IPS DF 19.7 (cell line): ENCODE measurements at regions not wholly inside any gene's neighbourhood (a gene's known extent, or its start where the extent isn't known, plus 50 kb on each side); places are given as distances from the start of the nearest gene placed in this dataset.
"Not testable (repeated sequence)": the region's sequence is repeated elsewhere in the genome, so short reads cannot be mapped to it uniquely, and the experiment has no call there.

Experiments used
- DNase-seq: peaks from one replicate; pipeline ENCODE4 v3.0.0-alpha.2; 2013; ENCODE audit warnings: low read depth, low spot score

DNA sequence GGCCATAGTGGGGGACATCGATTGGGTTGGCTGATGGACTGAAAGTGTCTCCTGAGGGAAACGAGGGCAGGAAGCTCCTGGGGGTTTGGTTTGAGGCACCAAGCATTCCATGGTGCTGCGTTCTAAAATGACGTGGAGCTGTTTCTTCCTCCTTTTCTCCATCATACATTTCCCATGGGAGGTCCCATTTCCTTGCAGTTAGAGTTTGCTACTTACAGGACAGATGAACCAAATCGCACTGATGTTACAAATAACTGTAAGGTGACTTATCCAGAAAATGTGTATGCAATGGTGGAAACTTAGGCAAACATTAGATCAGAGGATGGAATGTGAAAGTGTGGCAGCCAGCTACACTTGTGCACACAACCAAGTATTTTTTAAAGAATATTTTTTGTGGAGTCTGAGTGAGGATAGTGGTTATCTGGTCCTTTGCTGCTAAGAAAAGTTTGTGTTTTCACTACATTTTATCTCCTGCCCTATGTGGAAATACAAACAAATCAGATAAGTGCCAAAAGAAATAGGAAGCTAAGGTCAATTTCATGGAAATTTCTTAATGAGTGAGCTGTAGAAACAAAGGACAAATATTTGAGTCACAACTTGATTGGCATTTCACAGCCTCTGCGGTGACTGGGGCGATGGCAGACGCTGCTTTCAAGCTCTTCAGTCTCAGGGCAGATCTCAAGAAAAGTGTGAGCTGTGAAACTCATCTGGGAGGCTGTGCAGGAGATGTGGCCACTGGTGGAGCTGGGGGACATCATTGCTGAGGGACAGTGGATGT is 256.2 kb downstream of the TSN start:
- DNase-seq = no peak

DNA sequence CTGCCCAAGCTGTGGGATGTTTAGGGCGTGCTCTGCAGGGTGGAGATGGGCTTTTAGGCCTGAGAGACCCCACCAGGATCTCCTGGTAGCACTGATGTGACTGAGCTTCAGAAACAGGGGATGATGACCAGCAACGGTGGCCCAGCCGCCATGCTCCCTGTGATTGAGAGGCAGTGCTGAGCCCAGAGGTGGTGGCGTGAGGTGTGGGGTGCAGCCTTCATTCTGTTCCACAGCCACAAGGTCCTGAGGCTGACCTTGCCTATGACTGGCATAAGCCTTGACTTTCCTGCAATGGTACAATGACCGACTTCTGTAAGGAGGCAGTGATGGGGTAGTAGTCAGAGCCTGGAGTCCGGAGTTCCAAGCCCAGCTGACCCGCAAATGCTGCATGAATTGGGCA is 263.3 kb downstream of the TSN start:
- no peak for DNase-seq

DNA sequence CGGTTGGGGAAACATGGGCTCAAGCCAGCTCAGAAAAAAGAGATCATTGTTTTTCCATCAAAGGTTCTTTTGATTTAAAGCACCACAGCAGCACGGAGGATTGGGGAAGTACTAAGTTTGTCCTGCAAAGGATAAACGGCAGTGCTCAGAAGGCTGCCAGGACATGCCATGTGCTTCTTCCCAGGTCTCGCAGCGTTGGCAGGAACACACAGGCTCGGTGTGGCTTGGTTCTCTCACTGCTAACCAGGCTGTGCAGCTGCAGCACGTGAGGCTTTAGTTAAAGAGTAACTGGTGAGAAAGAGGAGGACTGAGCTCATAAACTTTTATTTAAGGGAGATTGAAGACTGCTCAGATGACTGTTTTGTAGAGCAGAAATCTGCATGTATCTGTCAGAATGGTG is 264.3 kb downstream of the TSN start:
- no peak for DNase-seq

- DNase-seq = no peak
Observed at GRCh38 chr2:122020377-122020776, 264.9 kb downstream of the TSN start.

DNA sequence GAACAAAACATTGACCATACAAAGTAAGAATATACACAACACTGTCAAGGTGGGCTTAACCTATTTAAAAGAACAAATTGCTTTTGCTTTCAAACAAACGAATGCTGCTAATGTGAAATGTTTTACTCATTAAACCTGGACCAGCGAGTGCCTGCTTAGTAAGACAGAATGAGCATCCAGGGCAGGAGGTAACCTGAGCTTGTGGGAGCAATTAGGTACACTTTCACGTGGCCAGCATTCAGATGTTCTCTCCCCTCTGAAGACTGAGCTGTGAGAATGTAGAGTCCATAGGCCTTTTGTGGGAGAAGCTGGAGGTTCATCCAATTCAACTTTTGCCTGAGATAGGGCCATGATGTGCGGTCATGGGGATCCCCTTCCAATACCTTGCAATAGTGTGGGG is 266.5 kb downstream of the TSN start:
- no peak for DNase-seq

- no peak for DNase-seq
Observed at GRCh38 chr2:122022531-122022930, 267.1 kb downstream of the TSN start.

DNA sequence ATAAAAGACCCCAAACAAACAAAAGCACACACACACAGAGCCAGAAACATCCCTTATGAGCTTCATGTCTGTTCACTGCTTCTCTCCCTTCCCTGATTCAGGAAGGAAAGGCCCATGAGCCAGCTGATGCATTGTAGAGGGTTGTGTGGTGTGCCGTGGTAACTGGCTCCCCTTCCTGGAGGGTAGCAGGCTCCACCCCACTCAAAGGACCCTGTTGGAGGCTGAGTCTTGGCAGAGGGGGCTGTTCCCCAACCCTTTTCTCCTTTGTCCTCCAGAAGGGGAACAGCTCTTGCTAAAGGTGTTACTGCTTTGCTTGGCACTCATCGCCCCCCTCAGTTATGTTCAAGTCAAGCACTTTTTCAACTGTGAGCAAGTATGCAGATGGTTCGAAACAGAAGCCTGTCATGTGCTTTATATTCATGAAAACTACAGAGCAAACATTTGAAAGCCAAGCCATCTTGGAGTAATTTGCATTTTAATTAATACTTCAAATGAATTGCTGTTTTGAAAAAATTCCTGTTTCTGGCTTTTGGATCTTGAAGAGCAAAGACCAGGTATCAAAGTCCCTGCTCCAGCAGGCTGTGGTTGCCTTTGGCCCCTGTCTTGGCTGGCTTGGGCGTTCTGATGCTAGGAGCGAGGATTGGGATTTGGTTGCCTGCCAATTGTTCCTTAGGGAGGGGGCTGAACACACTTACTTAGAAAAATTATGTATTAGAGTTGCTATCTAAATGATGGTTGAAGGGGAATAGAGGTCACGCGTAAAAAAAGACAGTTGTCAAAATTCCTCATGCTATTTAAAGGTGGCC is 267.8 kb downstream of the TSN start:
- DNase-seq = no peak

- DNase-seq = no peak
Observed at GRCh38 chr2:122027510-122028217, 272.2 kb downstream of the TSN start.

DNA sequence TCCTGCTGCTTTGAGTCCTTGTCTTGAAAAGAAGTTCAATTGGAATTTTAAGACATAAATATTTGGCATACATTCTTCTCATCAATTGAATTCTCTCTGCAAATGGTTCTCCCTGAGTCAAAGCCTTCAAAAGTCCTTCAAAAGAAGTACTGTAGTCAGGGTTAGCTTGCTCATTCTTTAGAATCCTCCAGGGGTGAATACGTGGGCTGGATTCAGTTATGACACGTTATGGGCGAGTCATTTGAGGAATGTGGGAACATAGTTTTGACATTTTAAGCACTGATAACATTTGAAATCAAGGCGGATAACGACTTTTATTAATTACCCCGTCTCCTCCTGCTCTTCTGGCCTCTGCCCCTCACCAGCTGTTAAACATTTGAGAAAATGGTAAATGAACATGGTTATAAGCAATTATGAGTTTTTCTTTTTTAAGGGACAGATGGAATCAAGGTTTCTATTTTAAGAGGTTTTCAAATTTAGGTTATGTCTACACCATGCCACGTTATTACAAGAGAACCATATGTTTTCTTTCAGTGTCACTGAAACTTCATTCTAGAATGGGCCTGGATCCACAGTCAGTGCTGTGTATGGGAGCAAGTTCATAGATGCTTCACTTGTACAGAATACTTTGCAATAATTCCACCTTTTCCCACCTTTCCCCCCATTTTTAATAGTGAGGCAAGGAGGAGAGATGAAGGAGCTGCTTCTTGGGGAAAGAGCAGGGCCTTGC is 273.1 kb downstream of the TSN start:
- DNase-seq = no peak

DNA sequence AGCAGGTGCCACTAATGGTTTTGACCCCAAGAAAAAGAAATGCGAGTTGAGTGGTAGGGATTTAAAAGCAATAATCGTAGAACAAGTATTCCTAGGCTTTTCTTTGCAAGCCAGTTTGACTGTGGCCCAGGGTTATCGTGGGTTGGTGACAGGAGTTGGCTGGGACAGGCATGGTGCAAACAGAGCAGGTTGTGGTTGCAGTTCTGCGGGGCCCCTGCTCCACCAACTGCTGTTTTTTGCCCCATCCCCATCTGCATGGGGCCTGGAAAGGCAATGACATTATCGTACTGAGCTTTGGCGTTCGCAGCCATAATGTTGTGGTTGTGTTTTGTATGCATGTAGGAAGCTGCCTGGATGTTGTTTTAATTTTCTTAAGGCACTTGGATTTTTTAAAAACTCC is 274.0 kb downstream of the TSN start:
- no peak for DNase-seq

DNA sequence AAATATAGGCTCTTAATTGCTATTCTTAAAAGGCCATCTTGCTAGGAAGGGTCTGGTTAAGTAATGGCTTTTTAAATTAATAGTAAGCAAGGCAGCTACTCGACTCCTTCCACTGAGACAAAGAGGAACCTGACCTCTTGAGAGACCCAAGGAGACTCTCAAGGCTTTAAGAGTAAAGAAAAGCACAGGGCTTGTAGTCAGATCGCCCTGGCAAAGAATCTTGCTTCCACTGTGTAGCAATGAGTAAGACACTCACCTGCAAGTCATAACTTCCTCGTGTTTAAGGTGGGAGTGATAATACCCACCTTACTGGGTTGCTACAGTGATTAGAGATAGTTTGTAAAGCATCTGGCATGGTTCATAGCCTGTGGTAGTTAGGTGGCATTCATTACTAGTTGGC is 274.5 kb downstream of the TSN start:
- DNase-seq = no peak

GRCh38 chr2:122031544-122032263 is 276.3 kb downstream of the TSN start:
- DNase-seq = no peak

- no peak for DNase-seq
Observed at GRCh38 chr2:122032264-122032645, 276.8 kb downstream of the TSN start.

DNA sequence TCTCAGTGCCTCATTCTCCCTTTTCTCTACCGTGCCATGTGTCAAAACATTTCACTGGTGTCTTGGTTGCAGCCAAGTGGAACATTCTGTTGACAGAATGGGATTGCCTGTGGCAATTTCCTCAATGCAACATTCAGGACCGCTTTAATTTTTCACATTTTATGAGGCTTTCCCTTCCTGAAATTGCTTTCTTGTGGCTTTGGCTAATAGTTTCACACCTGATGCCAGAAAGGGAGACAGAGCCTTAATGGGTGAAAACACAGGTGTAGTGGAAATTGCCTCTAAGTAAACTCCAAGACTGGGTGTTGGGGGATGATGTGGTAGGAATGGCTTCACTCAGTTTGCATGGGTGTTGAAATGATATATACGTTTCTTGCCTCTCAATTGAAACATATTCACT is 278.3 kb downstream of the TSN start:
- no peak for DNase-seq

DNA sequence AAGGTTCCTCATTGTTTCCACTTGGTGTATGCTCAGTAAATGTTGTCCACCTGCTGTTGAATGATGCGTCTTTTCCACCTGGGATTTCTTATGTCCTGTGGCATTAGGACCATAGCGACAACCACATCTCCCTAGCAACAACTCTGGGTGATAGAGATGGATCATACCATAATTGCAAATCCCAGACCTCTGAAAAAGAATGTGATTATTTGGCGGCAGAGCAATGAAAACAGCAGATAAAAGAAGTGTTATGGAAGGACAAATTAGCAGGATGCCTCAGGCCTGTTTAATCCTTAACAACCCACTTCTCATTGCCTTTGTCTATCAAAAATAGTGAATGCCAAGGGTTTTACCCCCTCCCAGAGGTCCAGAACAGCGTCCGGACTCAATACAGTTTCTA is 278.9 kb downstream of the TSN start:
- DNase-seq = no peak

DNA sequence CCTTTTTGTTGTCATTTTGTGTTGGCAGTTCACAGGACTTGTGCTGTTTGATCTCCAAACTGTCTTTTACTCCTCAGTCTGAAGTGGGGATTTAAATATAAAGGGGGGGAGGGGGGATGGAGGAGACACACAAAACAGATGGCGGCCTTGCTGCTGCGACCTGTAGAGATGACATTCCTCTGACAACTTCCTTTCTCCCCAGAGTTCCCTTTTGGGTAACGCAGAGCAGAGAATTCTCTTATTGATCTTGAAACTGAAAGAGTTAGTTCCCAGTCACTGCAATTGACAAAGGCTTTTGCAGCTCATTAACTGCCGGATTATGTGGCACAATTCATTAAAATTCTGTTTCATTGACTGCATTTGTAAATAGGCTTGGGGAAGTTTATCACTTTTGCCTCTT is 279.3 kb downstream of the TSN start:
- no peak for DNase-seq

GRCh38 chr2:122038816-122039215 is 283.4 kb downstream of the TSN start:
- not testable (repeated sequence) for DNase-seq

DNA sequence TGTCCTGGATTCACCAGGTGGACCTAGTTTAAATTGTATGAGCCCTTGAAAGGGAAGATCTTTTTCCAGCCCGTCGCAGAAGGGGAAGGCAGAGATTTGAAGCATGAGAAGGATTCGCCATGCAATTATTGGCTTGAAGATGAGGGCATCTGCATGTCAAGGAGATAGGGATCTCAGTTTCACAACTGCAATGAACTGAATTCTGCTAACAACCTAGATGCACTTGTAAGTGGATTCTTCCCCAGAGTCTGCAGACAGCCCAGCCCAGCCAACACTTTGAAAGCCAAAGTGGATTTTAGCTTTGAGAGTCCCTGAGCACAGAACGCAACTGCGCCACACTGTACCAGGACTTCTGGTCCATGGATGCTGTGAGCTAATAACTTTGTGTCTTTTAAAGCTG is 286.0 kb downstream of the TSN start:
- DNase-seq = no peak

- DNase-seq = not testable (repeated sequence)
Observed at GRCh38 chr2:122051659-122052058, 296.2 kb downstream of the TSN start.

- DNase-seq = no peak
Observed at GRCh38 chr2:122055521-122055931, 300.1 kb downstream of the TSN start.

GRCh38 chr2:122056853-122057252 is 301.4 kb downstream of the TSN start:
- DNase-seq = no peak
